Breast epithelium (tissue), 4 donors: ENCODE measurements at regions not wholly inside any gene's neighbourhood (a gene's known extent, or its start where the extent isn't known, plus 50 kb on each side); places are given as distances from the start of the nearest gene placed in this dataset.
"Not testable (repeated sequence)": the region's sequence is repeated elsewhere in the genome, so short reads cannot be mapped to it uniquely, and the experiment has no call there.

Experiments
- DNase-seq, 2 donors: peaks; one replicate each; pipeline ENCODE4 v3.0.0-alpha.2; 2019; ENCODE audit warnings: low spot score in 2 of 2
- H3K27ac ChIP-seq, 2 donors: fragments of 200-600 bp; sonication (generic) in 1 of 2; one replicate each; pipeline ENCODE4 v1.5.1; 2016 to 2019; ENCODE audit warnings: mild to moderate bottlenecking in 1 of 2
- H3K27me3 ChIP-seq, 2 donors: fragments of 200-600 bp; sonication (generic) in 1 of 2; one replicate each; pipeline versions ENCODE4 v1.5.1 to v1.6.0; 2017 to 2019; ENCODE audit warnings: control low read depth in 1 of 2, mild to moderate bottlenecking in 1 of 2
- H3K36me3 ChIP-seq: fragments of 200-600 bp; one replicate; pipeline ENCODE4 v1.5.1; 2019
- H3K4me1 ChIP-seq, 2 donors: fragments of 200-600 bp; sonication (generic); one replicate each; pipeline ENCODE4 v1.5.1; 2016 to 2019; ENCODE audit warnings: control low read depth in 1 of 2
- H3K4me3 ChIP-seq, 3 donors: fragments of 200-600 bp; sonication (generic); 1 replicate in 2 of 3; 2 replicates in 1 of 3; pipeline ENCODE4 v1.5.1; 2016 to 2019; ENCODE audit warnings: mild to moderate bottlenecking in 3 of 3, moderate library complexity in 2 of 3
- H3K9me3 ChIP-seq, 2 donors: fragments of 200-600 bp; sonication (generic) in 1 of 2; one replicate each; pipeline ENCODE4 v1.5.1; 2016 to 2019; ENCODE audit warnings: control low read depth in 1 of 2
- POLR2A ChIP-seq: fragments of 450-650 bp; IDR thresholded peaks from one replicate; pipeline ENCODE4 v1.6.1; 2016; ENCODE audit warnings: antibody characterized with exemption, mild to moderate bottlenecking, moderate library complexity
- POLR2AphosphoS5 ChIP-seq, 3 donors: sonication (generic); formaldehyde crosslinking; IDR thresholded peaks; one replicate each; pipeline ENCODE4 v1.6.1; 2017; ENCODE audit warnings: antibody characterized with exemption in 3 of 3
- intact Hi-C: fragments of 100-400 bp; cut with DNase I; formaldehyde crosslinking; loops from one replicate; pipeline ENCODE4 v1.15.1; 2023; ENCODE audit warnings: low total_unique reads
- TF ChIP-seq, protein P1 (sequence below), 3 donors: fragments of 450-650 bp; IDR thresholded peaks; one replicate each; pipeline ENCODE4 v1.5.1; 2016 to 2017; ENCODE audit warnings: antibody characterized with exemption in 3 of 3, mild to moderate bottlenecking in 3 of 3, moderate library complexity in 3 of 3

DNA sequence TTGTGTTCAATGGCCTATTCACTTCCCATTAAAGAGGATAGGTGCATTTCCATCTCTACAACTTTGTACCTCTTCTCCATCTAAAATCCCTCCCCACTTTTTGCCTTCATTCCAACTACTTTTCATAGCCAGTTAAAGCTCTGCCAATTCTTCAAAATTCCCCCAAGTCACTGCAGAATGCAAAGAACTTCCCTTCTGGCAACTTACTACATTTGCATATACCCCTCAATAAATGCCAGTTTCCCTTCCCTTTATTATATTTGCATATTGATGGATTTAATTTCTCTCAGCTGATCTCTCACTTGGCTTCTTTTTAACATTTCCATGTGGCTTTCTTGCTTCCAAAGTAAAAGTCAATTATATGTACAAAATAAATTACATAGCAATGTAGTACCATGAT is 393.4 kb downstream of the HACE1 start:
- intact Hi-C loops: no loop called here
- TF ChIP-seq, protein P1, sequence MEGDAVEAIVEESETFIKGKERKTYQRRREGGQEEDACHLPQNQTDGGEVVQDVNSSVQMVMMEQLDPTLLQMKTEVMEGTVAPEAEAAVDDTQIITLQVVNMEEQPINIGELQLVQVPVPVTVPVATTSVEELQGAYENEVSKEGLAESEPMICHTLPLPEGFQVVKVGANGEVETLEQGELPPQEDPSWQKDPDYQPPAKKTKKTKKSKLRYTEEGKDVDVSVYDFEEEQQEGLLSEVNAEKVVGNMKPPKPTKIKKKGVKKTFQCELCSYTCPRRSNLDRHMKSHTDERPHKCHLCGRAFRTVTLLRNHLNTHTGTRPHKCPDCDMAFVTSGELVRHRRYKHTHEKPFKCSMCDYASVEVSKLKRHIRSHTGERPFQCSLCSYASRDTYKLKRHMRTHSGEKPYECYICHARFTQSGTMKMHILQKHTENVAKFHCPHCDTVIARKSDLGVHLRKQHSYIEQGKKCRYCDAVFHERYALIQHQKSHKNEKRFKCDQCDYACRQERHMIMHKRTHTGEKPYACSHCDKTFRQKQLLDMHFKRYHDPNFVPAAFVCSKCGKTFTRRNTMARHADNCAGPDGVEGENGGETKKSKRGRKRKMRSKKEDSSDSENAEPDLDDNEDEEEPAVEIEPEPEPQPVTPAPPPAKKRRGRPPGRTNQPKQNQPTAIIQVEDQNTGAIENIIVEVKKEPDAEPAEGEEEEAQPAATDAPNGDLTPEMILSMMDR (IDR thresholded peaks at IDR 0.05): no peak
- TF ChIP-seq POLR2AphosphoS5 (IDR thresholded peaks at IDR 0.05) (no peak), POLR2A (no peak)
- H3K4me1 ChIP-seq: no peaks in the 10 kb centered on the region
- no peak for DNase-seq
- no peaks in the 10 kb centered on the region for H3K27me3 ChIP-seq
- no peak overlapping the region for H3K27ac ChIP-seq
- no peaks in the 10 kb centered on the region for H3K9me3 ChIP-seq
- no peaks in the 10 kb centered on the region for H3K36me3 ChIP-seq
- no peak overlapping the region for H3K4me3 ChIP-seq

DNA sequence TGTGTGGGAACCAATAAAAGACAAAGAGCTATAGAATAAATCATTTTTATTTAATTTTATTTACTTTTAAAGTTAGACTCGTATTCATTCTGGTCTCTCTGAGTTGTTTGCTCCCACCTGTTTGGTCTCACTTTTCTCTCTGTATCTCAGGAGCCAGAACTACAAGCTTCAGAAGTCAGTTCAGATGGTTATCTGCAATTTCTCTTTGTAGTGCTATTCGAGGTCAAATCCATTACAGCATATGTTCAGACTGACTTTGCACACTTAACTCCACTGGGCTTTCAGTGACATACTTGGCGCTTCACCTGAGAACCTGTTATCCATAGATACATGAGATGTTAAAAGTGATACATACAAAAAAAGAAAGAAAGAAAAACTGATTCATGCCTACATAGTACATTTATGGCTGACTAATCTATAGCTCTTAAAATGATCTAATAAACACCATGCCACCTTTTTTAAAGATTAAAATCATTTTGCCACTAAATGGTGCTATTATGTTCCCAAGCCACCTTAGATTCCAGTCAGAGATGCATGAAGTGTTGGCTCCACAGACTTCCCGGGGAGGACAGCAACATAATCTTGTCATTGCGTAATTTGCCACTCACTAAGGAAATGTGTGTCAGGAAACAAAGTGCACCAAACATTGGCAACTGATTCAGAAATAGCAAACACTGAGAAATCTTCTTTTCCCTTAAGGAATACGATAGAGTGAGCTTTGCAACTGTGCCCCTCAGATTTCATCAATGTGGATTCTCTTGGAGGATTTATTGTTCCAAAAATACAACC is 396.7 kb downstream of the HACE1 start:
- no peak for DNase-seq
- no peaks in the 10 kb centered on the region for H3K27me3 ChIP-seq
- no peak for TF ChIP-seq POLR2AphosphoS5 (IDR thresholded peaks at IDR 0.05)
- TF ChIP-seq, protein P1 (IDR thresholded peaks at IDR 0.05): no peak
- no peak for TF ChIP-seq POLR2A

DNA sequence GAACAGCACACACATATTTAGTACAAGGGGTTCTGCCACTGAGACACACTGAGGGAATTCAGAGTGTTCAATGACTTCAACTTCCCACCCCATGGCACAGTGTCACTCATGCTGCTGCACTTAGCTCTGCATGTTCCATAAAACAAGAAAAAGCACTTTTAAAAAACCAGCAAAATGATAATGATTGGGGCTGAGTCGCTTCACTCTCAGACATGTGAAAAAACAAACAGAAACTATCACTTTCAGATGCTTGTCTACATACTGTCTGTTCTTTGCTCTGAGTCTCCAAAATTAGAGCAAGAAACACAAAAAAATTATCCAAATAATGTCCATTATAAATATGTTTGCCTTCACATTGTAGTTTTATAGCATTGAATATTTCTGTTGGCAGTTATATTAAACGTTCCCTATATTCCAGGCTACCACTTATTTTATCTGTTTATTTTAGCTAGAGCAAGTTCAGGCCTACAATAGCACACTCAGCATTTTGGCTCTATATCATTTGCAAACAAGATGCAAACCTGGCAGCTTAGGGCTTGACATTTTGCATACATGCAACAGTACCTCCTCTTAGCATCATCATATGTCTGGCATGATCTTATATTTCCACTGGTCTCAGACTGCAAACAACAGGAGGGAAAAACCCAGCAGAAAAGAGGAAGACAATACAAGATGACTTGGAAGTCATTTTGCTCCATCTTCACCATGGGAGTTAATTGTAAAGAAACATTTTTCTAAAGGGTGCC is 398.8 kb downstream of the HACE1 start:
- no peaks in the 10 kb centered on the region for H3K27me3 ChIP-seq
- no peaks in the 10 kb centered on the region for H3K9me3 ChIP-seq
- H3K27ac ChIP-seq: no peak overlapping the region
- no peak for DNase-seq
- intact Hi-C loops: no loop called here
- TF ChIP-seq, protein P1 (IDR thresholded peaks at IDR 0.05): no peak
- TF ChIP-seq POLR2AphosphoS5 (IDR thresholded peaks at IDR 0.05) (no peak), POLR2A (no peak)
- H3K36me3 ChIP-seq: no peaks in the 10 kb centered on the region
- no peaks in the 10 kb centered on the region for H3K4me1 ChIP-seq
- H3K4me3 ChIP-seq: no peak overlapping the region

More for the DNA sequence above, 396.7 kb downstream of the HACE1 start:
- no peak overlapping the region for H3K27ac ChIP-seq
- H3K4me1 ChIP-seq: no peaks in the 10 kb centered on the region
- H3K9me3 ChIP-seq: no peaks in the 10 kb centered on the region
- H3K36me3 ChIP-seq: no peaks in the 10 kb centered on the region
- H3K4me3 ChIP-seq: no peak overlapping the region
- intact Hi-C loops: no loop called here

DNA sequence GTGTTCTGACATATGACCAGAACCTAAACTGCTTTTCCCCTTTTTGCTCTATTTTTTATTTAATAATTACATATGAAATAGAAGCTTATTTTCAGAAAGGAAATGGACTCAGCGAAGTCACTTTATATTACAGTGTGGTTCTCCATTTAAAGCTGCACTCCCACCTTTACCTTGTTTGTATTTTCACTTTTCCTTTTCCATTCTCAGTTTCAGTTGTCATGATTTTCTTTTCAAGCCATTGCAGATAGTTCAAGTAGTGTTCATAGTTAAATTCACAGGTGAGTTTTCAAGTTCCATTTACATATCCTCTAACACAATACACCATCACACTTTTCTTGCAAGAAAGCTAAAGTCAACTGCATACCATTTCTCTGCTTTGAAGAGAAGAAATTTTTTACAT is 400.2 kb downstream of the HACE1 start:
- Histone ChIP-seq H3K4me3 (no peak overlapping the region), H3K36me3 (no peaks in the 10 kb centered on the region), H3K27ac (no peak overlapping the region), H3K27me3 (no peaks in the 10 kb centered on the region), H3K4me1 (no peaks in the 10 kb centered on the region), H3K9me3 (no peaks in the 10 kb centered on the region)
- intact Hi-C loops: no loop called here
- DNase-seq: no peak
- TF ChIP-seq POLR2AphosphoS5 (IDR thresholded peaks at IDR 0.05) (no peak), POLR2A (no peak)
- TF ChIP-seq, protein P1 (IDR thresholded peaks at IDR 0.05): no peak

DNA sequence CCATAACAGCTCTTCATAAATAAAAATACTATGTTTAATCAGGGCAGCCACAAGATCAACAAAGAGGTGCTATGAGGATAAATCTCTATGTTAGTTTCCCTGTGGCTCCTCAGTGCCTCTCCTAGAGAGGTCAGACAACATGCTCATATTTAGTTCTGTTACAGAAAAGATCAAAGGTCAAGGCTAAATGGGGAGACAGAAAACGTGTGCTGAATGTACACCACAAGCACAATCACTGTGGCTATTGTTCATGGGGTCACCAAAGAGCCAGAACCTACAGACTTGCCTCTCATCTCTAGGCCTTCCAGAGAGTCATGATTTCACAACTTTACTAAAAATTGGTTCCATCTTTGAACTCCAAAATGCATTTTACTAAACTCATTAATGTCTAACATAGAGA is 409.8 kb downstream of the HACE1 start:
- DNase-seq: no peak
- intact Hi-C loops: no loop called here
- no peaks in the 10 kb centered on the region for H3K36me3 ChIP-seq
- H3K4me1 ChIP-seq: no peaks in the 10 kb centered on the region
- H3K27me3 ChIP-seq: no peaks in the 10 kb centered on the region
- TF ChIP-seq POLR2AphosphoS5 (IDR thresholded peaks at IDR 0.05) (no peak), POLR2A (no peak)
- TF ChIP-seq, protein P1 (IDR thresholded peaks at IDR 0.05): no peak
- peaks cover 0 to 4% of the 10 kb centered on the region in 2 donors for H3K9me3 ChIP-seq
- H3K27ac ChIP-seq: no peak overlapping the region
- H3K4me3 ChIP-seq: no peak overlapping the region

DNA sequence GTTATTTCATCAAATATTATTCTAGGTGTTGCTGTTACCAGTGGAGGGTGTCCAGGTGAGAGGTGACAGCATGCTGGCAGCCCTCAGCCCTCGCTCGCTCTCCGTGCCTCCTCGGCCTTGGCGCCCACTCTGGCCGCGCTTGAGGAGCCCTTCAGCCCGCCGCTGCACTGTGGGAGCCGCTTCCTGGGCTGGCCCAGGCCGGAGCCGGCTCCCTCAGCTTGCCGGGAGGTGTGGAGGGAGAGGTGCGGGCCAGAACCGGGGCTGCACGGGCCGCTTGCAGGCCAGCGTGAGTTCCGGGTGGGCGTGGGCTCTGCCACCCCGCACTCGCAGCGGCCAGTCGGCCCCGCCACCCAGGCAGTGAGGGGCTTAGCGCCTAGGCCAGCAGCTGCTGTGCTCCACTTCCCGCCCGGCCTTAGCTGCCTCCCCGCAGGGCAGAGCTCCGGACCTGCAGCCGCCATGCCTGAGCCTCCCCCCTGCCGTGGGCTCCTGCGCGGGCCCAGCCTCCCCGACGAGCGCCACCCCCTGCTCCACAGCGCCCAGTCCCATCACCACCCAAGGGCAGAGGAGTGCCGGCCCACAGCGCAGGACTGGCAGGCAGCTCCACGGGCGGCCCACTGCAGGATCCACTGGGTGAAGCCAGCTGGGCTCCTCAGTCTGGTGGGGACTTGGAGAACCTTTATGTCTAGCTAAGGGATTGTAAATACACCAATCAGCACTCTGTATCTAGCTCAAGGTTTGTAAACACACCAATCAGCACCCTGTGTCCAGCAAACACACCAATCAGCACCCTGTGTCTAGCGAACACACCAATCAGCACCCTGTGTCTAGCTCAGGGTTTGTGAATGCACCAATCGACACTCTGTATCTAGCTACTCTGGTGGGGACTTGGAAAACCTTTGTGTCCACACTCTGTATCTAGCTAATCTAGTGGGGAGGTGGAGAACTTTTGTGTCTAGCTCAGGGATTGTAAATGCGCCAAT is 413.3 kb downstream of the HACE1 start:
- DNase-seq, H3K9me3 ChIP-seq, H3K27ac ChIP-seq, H3K36me3 ChIP-seq, intact Hi-C loops, H3K4me1 ChIP-seq, H3K27me3 ChIP-seq, H3K4me3 ChIP-seq: not testable (repeated sequence)
